GM19372 (cell line): ENCODE measurements at regions not wholly inside any gene's neighbourhood (a gene's known extent, or its start where the extent isn't known, plus 50 kb on each side); places are given as distances from the start of the nearest gene placed in this dataset.
A peak's percentile ranks its signal among the peaks of the same experiment; 100 is the strongest.

Source experiments
- ATAC-seq: cut with Tn5 transposase; IDR thresholded peaks from one replicate; pipeline ENCODE4 v1.9.1; 2021; ENCODE audit warnings: mild to moderate bottlenecking, low read depth, moderate library complexity; ENCODE audit not compliant: unreplicated experiment

GRCh38 chr10:131618587-131619267 lies 282.1 kb upstream of the PPP2R2D start:
- ATAC-seq: no peak

DNA sequence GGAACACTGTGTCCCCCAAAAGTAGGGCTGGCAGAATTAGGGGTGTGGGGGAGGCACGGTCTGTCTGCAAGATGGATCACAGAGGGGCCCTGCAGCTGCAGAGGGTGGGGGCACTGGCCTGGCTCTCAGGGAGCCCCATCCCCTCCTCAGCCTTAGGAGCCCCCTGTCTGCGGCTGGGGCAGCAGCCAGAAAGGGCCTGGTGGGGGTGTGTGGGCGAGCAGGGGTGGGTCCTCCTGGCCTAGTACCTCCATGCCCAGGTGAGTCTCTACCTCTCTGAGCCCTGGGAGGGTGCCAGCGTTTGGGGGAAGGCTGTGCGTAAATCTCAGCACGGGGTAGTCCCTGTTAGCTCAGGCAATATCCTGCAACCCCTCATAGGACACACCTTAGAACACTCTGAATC lies 280.5 kb upstream of the PPP2R2D start:
- ATAC-seq: no peak

DNA sequence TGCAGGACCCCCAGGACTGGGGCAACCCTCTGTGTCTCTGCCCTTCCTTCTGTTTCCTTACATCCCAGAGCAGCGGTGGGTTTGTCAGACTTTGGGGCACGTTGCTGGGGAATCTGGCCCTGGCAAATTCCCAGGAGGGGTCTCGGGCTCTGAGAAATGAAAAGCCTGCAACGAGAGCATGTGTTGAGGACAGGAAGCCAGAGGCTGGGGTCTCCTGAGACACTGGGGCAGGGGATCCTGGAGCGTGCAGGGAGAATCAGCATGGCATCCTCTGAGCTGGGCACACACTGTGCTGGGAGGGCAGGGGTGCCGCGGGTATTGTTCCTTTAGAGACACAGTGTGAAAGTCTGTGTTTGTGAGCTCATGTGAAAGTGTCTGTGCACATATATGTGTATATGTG lies 279.9 kb upstream of the PPP2R2D start:
- ATAC-seq: no peak

GRCh38 chr10:131621784-131622624 lies 278.8 kb upstream of the PPP2R2D start:
- ATAC-seq: no peak

DNA sequence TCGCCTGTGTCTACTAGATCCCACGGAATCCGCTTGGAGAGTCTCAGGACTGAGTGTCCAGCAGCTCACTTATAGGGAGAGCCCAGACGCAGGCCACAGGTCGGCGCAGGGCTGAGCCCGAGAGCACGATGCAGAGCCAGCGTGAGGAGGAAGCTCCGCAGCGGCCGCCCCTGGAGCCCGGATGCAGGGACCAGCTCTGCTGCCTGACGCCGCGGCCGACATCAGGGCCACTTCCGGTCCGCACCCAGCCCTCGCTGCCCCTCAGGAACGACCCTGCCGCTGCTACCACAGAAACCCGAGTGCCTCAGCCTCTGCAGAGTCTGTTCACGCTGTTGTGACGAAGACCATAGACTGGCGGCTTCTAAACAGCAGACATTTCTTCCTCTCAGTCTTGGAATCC lies 275.8 kb upstream of the PPP2R2D start:
- no peak for ATAC-seq

GRCh38 chr10:131626274-131626673 lies 274.5 kb upstream of the PPP2R2D start:
- ATAC-seq: no peak

DNA sequence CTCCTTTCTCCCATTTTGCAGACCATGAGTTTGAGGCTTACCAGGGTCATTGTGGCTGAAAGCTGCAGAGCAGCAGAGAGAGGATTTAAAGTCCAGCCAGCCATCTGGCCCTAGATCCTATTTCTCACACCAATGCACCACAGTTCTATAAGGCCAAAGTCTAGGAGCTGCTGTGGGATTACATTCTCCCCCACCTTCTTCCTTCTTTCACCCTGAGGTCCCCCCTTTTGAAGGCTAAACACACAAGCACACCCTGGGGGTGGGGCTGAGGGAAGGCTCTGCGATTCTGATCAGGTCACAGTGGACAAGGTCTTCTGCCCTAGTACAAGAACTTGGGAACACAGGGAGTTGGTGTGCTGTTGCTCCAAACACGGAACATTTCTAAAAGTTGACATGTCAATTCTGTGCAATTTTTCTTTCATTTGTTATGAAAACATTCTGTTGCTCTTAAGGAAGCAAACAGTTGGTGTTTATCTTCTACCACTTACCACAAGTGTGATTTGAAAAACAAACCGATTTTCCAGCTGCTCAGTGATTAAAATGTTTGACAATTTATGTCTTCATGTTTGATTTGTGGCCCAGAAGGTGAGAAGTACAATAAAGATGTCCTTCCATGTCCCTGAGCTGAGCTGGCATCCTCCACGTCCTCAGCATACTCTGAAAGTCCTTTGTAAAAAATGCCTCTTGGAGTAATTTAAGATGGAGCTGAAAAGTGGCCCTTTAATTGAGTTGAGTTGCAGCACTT lies 271.6 kb upstream of the PPP2R2D start:
- no peak for ATAC-seq

GRCh38 chr10:131630772-131631258 lies 270.0 kb upstream of the PPP2R2D start:
- no peak for ATAC-seq

DNA sequence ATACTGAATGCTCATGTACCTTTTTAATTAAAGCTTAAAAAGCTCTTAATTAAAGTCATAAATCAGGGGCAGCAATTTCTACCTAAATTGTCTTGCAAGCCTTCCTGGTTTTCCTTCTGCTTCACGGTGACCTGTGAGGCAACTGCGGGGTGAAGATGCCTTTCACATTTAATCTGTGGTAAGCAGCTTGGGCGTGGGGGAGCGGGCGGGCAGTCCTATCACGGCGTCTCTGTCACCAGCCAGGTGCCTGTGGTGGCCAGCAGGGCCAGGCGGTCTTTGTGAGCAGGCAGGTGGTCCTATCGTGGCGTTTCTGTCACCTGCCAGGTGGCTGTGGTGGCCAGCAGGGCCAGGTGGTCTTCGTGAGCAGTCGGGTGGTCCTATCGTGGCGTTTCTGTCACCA lies 269.2 kb upstream of the PPP2R2D start:
- ATAC-seq: no peak

- no peak for ATAC-seq
These were observed 265.2 kb upstream of the PPP2R2D start for GRCh38 chr10:131635564-131636015.

DNA sequence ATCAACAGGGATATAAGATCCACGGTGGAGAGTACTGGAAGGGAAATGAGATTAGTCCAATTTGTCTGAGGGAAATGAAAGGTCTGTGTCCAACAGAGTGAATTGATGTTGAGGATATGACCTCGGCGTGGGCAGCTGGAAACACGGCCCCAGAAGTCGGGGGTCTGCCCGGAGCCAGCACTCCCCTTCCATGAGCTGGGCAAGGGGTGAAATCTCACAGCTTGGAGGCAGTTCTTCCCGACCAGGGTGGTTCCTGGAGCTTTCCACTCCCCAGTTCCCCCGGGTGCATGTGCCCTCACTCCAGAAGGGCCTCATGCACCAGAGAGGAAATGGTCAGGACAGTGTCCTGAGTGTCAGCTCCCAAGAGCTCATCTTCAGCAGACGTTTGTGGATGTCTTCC lies 264.7 kb upstream of the PPP2R2D start:
- no peak for ATAC-seq

DNA sequence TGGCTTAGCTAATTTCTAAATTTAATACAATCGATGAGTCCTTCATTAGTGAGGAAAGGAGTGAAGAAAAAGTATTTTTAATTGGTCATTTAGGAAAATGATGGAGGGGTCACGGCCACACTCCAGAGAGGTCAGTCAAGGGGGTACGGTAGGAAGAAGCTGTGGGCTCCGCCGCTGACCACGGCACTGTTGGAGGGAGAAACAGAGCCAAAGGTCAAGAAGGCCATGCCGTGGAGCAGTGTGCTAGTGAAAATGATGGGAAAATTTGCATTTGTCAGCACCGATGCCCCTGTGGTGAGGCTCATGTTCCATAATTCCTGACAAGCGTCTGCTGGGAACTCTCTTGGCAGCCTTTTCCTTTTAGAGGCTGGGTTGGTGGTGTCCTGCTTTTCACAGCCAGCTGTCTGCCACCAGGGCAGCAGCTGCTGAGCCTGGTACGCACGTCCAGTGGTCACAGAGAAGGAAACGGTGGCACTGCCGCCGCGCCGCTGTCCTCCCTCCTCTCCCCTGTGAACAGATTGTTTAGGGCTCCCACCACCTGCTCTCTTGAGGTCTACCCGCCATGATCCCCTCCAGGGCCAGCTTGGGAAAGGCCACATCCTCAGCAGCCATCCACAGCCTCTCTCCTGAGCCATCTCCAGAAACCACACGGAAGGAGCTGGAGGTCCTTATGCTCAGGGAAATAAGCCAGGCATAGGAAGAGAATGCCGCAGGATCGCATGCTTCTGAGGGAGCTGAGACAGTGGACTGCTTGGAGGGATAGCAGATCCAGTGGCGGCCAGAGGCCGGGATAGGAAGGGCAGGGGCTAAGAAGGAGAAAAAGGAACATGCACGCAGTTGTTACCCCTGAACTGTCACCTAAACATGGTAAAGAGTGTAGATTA lies 263.7 kb upstream of the PPP2R2D start:
- ATAC-seq: no peak

- ATAC-seq: no peak
These were observed 262.5 kb upstream of the PPP2R2D start for GRCh38 chr10:131638049-131638879.

- no peak for ATAC-seq
These were observed 261.9 kb upstream of the PPP2R2D start for GRCh38 chr10:131638880-131639278.

GRCh38 chr10:131640045-131640644 lies 260.7 kb upstream of the PPP2R2D start:
- ATAC-seq: no peak

- peak; percentile 98 for ATAC-seq
These were observed 259.6 kb upstream of the PPP2R2D start for GRCh38 chr10:131641231-131641630.

- no peak for ATAC-seq
These were observed 258.9 kb upstream of the PPP2R2D start for GRCh38 chr10:131641898-131642297.

DNA sequence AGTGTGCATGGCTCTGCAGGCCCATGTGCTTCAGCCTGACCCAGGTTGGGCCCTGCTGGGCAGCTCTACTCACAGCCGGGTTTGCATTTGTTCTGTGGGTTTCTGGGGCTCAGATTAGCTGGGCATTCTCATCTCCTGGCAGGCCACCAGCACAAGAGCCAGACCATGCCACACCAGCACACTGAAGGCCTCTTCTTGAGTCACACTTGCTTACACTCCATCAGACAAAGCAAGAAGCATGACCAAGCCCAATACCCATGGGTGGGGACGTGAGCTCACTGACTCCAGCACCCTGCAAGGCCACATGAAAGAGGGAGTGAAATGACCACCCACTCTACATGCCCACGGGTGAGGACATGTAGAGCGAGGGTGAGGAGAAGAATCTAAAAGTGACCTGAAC lies 257.8 kb upstream of the PPP2R2D start:
- no peak for ATAC-seq

DNA sequence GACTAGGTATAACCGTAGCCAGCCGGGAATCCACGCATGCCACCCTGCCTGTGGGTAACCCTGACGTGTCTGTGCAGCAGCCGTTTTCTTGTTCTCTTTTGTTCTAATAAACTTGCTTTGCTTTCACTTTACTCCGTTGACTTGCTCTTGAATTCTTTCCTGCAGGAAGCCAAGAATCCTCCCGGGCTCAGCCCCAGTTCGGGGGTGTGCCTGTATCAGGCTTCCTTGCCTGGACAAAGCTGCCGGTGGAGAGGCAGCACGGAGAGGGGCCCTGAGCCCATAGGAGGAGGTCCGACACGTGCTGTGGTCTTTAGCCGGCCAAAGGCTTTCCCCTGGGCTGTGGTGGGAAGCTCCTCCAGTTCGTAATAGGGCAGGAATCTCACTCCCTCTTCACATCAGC lies 256.5 kb upstream of the PPP2R2D start:
- ATAC-seq: no peak
